Pancreas (tissue), 10 donors: ENCODE measurements at regions not wholly inside any gene's neighbourhood (a gene's known extent, or its start where the extent isn't known, plus 50 kb on each side); places are given as distances from the start of the nearest gene placed in this dataset.

Source experiments
- ATAC-seq, 4 donors: fragments of 200-7000 bp; cut with Tn5 transposase; one replicate each; pipeline versions ENCODE4 v1.8.0 to v1.9.1; 2020; ENCODE audit warnings: mild to moderate bottlenecking in 4 of 4, moderate library complexity in 4 of 4
- DNase-seq, 6 donors: peaks; one replicate each; pipeline ENCODE4 v3.0.0-alpha.2; 2020
- FAIRE-seq: peaks from 2 replicates; lab custom pipeline; 2012; peaks lifted over from hg19 to GRCh38; lab: Jason Lieb, UNC
- H3K27ac ChIP-seq, 4 donors: fragments of 200-600 bp; sonication (generic); 1 replicate in 3 of 4; 2 replicates in 1 of 4; pipeline versions ENCODE4 v1.5.0 to v1.8.0; 2020
- H3K27me3 ChIP-seq, 4 donors: fragments of 200-600 bp; one replicate each; pipeline ENCODE4 v1.8.0; 2021
- H3K36me3 ChIP-seq, 3 donors: fragments of 200-600 bp; sonication (generic) in 1 of 3; one replicate each; pipeline versions ENCODE4 v1.5.0 to v1.8.0; 2020 to 2021
- H3K4me1 ChIP-seq, 3 donors: fragments of 200-600 bp; one replicate each; pipeline ENCODE4 v1.8.0; 2021
- H3K4me3 ChIP-seq, 4 donors: fragments of 200-600 bp; sonication (generic) in 2 of 4; one replicate each; pipeline versions ENCODE4 v1.5.0 to v1.8.0; 2020 to 2021
- H3K9me3 ChIP-seq, 4 donors: fragments of 200-600 bp; one replicate each; pipeline ENCODE4 v1.8.0; 2021
- WGBS, 2 donors: extraction: QIAGEN DNeasy Blood & Tissue Kit; methylation state at CpG; one replicate each; pipeline ENCODE4 v1.1.7; 2013; 5-methylcytosine and 5-hydroxymethylcytosine counted together
- intact Hi-C, 3 donors: fragments of 100-400 bp; cut with DNase I; formaldehyde crosslinking; loops; one replicate each; pipeline versions ENCODE4 v1.11.1 to v1.14.2; 2022
- TF ChIP-seq, protein P1 (sequence below), 4 donors: fragments of 200-600 bp; sonication (generic) in 3 of 4; IDR thresholded peaks; one replicate each; pipeline versions ENCODE4 v1.5.0 to v1.8.0; 2021; ENCODE audit warnings: antibody characterized with exemption in 4 of 4
- donor health status: healthy with polysubstance abuse.
- donor health status: DM: no; HTN: no; CAD: no; lungs with moderate emphysema.
- donor health status: DM: no; HTN: no; CAD: no.
- donor health status: control.
- donor health status: control.
- donor health status: Bipolar disorder and iron deficiency.
- donor health status: DM: yes; HTN: yes; CAD: no.
- donor health status: DM: no; HTN: no; CAD: no.
- donor health status: DM: no; HTN: no; CAD: no.
- donor health status: DM: yes; HTN: yes; CAD: no.

DNA sequence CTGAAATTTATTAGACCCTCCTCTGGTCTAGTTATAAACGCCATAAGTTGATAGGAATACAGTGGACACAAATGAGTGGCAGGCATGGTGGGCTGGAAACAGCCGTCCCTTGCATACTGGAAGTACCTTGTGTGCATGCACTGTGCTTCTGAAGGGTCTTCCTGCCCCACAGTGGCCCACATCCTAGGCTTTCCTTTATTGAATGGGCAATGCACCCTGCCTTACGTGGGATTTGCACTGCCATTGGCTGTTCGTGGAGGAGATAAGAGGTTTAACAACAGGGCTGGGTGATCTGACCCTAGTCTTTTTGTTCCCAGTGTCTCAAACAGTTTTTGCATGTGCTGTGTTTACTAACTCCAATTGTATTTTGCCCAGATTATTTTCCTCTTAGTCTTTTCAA is 480.8 kb downstream of the GADD45G start:
- intact Hi-C loops: no loop called here
- no peak for FAIRE-seq
- Histone ChIP-seq H3K4me3 (no peak overlapping the region), H3K36me3 (no peaks in the 10 kb centered on the region), H3K27ac (no peak overlapping the region), H3K27me3 (no peaks in the 10 kb centered on the region), H3K4me1 (no peaks in the 10 kb centered on the region), H3K9me3 (no peaks in the 10 kb centered on the region)
- no peak for DNase-seq
- ATAC-seq: no peak
- WGBS, 2 donors: 83 to 90% methylated on average over 4 of the region's 4 CpGs
- TF ChIP-seq, protein P1, sequence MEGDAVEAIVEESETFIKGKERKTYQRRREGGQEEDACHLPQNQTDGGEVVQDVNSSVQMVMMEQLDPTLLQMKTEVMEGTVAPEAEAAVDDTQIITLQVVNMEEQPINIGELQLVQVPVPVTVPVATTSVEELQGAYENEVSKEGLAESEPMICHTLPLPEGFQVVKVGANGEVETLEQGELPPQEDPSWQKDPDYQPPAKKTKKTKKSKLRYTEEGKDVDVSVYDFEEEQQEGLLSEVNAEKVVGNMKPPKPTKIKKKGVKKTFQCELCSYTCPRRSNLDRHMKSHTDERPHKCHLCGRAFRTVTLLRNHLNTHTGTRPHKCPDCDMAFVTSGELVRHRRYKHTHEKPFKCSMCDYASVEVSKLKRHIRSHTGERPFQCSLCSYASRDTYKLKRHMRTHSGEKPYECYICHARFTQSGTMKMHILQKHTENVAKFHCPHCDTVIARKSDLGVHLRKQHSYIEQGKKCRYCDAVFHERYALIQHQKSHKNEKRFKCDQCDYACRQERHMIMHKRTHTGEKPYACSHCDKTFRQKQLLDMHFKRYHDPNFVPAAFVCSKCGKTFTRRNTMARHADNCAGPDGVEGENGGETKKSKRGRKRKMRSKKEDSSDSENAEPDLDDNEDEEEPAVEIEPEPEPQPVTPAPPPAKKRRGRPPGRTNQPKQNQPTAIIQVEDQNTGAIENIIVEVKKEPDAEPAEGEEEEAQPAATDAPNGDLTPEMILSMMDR (IDR thresholded peaks at IDR 0.05): no peak

DNA sequence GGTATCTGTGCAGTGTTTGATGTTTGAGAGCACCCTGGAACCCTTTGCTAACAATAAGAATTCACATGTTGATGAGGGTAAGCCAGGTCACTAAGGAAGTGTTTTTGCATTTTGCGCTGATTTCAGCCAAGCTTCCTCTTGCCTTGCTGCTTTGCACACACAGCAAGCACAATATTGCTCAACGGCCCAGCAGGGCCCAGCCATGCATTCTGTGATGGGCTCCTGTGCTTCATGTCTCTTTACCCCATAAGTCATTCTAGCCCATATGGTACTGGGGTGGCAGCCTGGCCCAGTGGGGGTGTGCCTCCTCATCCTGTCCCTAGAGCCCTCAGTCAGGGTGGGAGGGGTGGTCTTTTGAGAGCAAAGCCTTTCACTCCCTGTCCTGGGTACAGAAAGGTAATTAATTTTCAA is 481.3 kb downstream of the GADD45G start:
- Histone ChIP-seq H3K4me1 (no peaks in the 10 kb centered on the region), H3K4me3 (no peak overlapping the region), H3K9me3 (no peaks in the 10 kb centered on the region), H3K27me3 (no peaks in the 10 kb centered on the region), H3K27ac (no peak overlapping the region), H3K36me3 (no peaks in the 10 kb centered on the region)
- TF ChIP-seq, protein P1 (IDR thresholded peaks at IDR 0.05): no peak
- no peak for DNase-seq
- intact Hi-C loops: no loop called here
- no peak for FAIRE-seq
- 82 to 83% methylated on average over 2 of the region's 2 CpGs for WGBS, 2 donors
- peak in 3 of 4 donors; percentile 59 to 71 (median 62) for ATAC-seq

DNA sequence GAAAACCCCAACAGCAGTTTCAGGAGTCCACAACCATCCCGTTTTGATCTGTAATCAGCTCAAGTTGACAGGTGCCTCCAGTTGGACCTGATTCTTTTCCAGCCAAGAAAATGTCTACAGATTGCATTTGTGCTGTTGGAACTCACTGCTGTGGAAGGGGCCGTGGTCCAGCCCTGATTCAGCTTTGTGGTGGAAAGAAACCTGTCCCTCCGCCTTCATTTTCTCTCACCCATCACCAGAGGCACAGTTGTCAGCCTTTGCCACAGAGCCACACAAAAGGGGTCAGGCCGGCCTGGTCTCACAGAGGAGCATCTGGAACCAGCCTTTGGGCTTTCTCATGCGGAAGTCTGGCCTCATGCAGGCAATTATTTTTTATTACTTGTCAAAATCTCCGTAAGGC is 483.6 kb downstream of the GADD45G start:
- no peak for DNase-seq
- Histone ChIP-seq H3K27me3 (no peaks in the 10 kb centered on the region), H3K4me1 (no peaks in the 10 kb centered on the region), H3K4me3 (no peak overlapping the region), H3K36me3 (no peaks in the 10 kb centered on the region), H3K27ac (no peak overlapping the region), H3K9me3 (no peaks in the 10 kb centered on the region)
- TF ChIP-seq, protein P1 (IDR thresholded peaks at IDR 0.05): no peak
- intact Hi-C loops: no loop called here
- no peak for FAIRE-seq
- WGBS, 2 donors: 68 to 80% methylated on average over 6 of the region's 6 CpGs
- ATAC-seq: no peak

DNA sequence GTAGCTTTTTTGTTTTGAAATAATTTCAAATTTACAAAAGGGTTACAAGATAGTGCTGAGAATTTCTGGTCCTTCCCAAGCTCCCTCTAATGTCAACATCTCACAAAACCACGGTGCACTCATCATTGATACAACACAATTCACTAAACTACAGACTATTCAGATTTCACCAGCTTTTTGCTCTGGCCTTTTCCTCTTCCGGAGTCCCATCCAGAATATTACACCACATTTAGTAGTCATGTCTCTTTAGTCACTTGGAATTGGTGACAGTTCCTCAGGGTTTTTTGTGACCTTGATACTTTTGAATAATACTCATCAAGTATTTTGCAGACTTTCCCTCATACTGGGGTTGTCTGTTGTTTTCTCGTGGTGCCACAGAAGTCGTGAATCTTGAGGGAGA is 484.0 kb downstream of the GADD45G start:
- no peaks in the 10 kb centered on the region for H3K9me3 ChIP-seq
- TF ChIP-seq, protein P1 (IDR thresholded peaks at IDR 0.05): no peak
- H3K27me3 ChIP-seq: no peaks in the 10 kb centered on the region
- no peaks in the 10 kb centered on the region for H3K36me3 ChIP-seq
- no peak for DNase-seq
- FAIRE-seq: no peak
- no peak overlapping the region for H3K27ac ChIP-seq
- intact Hi-C loops: no loop called here
- whole genome bisulfite sequencing, 2 donors: 82 to 84% methylated on average over 4 of the region's 4 CpGs
- no peaks in the 10 kb centered on the region for H3K4me1 ChIP-seq
- no peak for ATAC-seq
- no peak overlapping the region for H3K4me3 ChIP-seq

DNA sequence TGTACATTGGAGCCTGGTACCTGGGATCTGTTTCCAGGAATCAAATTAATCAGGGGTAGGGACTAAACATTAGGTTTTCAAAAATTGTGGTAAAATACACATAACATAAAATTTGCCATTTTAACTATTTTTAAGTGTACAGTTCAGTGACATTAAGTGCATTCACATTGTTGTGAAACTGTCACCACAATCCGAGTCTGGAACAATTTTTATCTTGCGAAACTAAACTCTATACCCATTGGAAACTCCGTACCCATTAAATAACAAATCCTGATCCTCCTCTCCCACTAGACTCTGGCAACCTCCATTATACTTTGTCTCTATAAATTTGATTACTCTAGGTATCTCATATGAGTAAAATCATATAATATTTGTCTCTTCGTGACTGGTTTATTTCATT is 486.2 kb downstream of the GADD45G start:
- no peak for ATAC-seq
- intact Hi-C loops: loop anchor here in 2 of 3 donors (10.0 kb wide), 3 partner anchors 56 to 166 kb away; no protein-coding TSS in a partner anchor
- H3K9me3 ChIP-seq: no peaks in the 10 kb centered on the region
- FAIRE-seq: no peak
- DNase-seq: no peak
- 94 to 96% methylated on average over 4 of the region's 4 CpGs for WGBS, 2 donors
- no peaks in the 10 kb centered on the region for H3K36me3 ChIP-seq
- H3K4me1 ChIP-seq: peaks cover 0 to 5% (median 4%) of the 10 kb centered on the region in 3 donors
- TF ChIP-seq, protein P1 (IDR thresholded peaks at IDR 0.05): no peak
- H3K27ac ChIP-seq: no peak overlapping the region
- H3K4me3 ChIP-seq: no peak overlapping the region
- H3K27me3 ChIP-seq: no peaks in the 10 kb centered on the region
